ENCODE measurements at regions not wholly inside any gene's neighbourhood (a gene's known extent, or its start where the extent isn't known, plus 50 kb on each side); places are given as distances from the start of the nearest gene placed in this dataset.

DNA sequence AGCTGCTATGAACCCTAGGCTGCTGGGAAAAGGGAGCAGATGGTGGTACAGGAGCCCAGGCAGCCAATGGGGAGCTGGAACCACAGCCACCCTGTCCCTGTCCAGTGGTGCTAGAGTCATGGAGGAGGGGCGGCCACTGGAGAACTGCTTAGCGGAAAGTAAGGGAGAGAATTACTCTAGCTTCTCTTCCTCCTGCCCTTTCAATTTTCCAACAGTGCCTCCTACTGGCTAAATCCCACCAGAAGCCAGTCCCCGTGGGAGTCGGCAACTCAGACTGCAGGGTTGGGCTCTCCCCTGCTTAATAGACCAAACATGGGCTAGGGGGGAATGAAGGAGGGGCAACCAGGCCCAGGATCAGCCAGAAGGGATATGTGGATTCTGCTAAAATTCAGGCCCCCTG, 154.5 kb downstream of the ACTL8 start:
- Mint-ChIP-seq H3K4me3 (no peak overlapping the region), H3K27me3 (ENCODE audit: low read depth) (peaks cover 37% of the 10 kb centered on the region), H3K36me3 (ENCODE audit: insufficient read depth in 1 of 3, low read depth in 3 of 3) (no peaks in the 10 kb centered on the region), H3K27ac (no peak overlapping the region), H3K4me1 (peaks cover 4 to 18% of the 10 kb centered on the region in 2 experiments; a peak in 3 of 4 replicates), H3K9me3 (peaks cover 0 to 3% of the 10 kb centered on the region in 2 experiments; a peak in 1 of 5 replicates)
- Histone ChIP-seq H3K4me2 (ENCODE audit: insufficient read depth, insufficient read length, low read length) (no peak overlapping the region), H3K27ac (ENCODE audit: insufficient read length, low read depth, low read length) (no peak overlapping the region), H3K4ac (ENCODE audit: low read depth, low read length) (no peak overlapping the region), H3K56ac (ENCODE audit: insufficient read length, low read depth, low read length) (no peak overlapping the region), H4K20me1 (ENCODE audit: control insufficient read depth, insufficient read depth, insufficient read length) (no peaks in the 10 kb centered on the region), H2BK120ac (ENCODE audit: low read depth, low read length, poor library complexity, severe bottlenecking) (no peak overlapping the region), H4K91ac (ENCODE audit: insufficient read length, low read depth, low read length) (no peak overlapping the region), H2BK12ac (ENCODE audit: insufficient read length, low read depth, low read length) (no peak overlapping the region), H2BK5ac (ENCODE audit: insufficient read length, low read length) (no peak overlapping the region), H4K5ac (ENCODE audit: insufficient read length, low read depth, low read length) (no peak overlapping the region), H3K23me2 (ENCODE audit: insufficient read length, low read depth, low read length, poor library complexity, severe bottlenecking) (no peaks in the 10 kb centered on the region), H3K23ac (ENCODE audit: insufficient read length, low read depth, low read length) (no peak overlapping the region), H3K14ac (ENCODE audit: insufficient read depth, low read length) (no peak overlapping the region), H4K8ac (replicated peaks; ENCODE audit: insufficient read length, low read depth, low read length) (no peak overlapping the region), H3K27me3 (ENCODE audit: insufficient read depth, low read length) (no peaks in the 10 kb centered on the region), H2AK5ac (ENCODE audit: insufficient read length, low read length) (no peak overlapping the region), H2BK20ac (ENCODE audit: low read depth, low read length, poor library complexity, severe bottlenecking) (no peak overlapping the region), H3K4me1 (ENCODE audit: insufficient read depth, low read length) (no peaks in the 10 kb centered on the region; the same call in 1 of the 2 replicates), H3K9me3 (ENCODE audit: control insufficient read depth, low read depth, low read length) (no peaks in the 10 kb centered on the region), H3K18ac (ENCODE audit: insufficient read length, low read depth, low read length) (no peak overlapping the region), H2AFZ (ENCODE audit: low read length) (no peak overlapping the region), H3K9ac (ENCODE audit: extremely low read depth, insufficient read length, low read length) (no peak overlapping the region), H3K79me2 (ENCODE audit: insufficient read depth, low read length) (no peaks in the 10 kb centered on the region), H3K79me1 (ENCODE audit: insufficient read depth, low read depth, low read length, poor library complexity, severe bottlenecking) (no peaks in the 10 kb centered on the region), H2BK15ac (ENCODE audit: low read depth, low read length) (no peak overlapping the region), H3T11ph (ENCODE audit: low read length) (no peak overlapping the region)
- TF ChIP-seq, protein P1, sequence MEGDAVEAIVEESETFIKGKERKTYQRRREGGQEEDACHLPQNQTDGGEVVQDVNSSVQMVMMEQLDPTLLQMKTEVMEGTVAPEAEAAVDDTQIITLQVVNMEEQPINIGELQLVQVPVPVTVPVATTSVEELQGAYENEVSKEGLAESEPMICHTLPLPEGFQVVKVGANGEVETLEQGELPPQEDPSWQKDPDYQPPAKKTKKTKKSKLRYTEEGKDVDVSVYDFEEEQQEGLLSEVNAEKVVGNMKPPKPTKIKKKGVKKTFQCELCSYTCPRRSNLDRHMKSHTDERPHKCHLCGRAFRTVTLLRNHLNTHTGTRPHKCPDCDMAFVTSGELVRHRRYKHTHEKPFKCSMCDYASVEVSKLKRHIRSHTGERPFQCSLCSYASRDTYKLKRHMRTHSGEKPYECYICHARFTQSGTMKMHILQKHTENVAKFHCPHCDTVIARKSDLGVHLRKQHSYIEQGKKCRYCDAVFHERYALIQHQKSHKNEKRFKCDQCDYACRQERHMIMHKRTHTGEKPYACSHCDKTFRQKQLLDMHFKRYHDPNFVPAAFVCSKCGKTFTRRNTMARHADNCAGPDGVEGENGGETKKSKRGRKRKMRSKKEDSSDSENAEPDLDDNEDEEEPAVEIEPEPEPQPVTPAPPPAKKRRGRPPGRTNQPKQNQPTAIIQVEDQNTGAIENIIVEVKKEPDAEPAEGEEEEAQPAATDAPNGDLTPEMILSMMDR (conservative IDR thresholded peaks at IDR 0.05), result peak; percentile 79
- WGBS (ENCODE audit: extremely low coverage, insufficient read length, low lambda C conversion rate), result no CpG with 5 or more reads among the region's 4 CpGs
- peak; percentile 72 for DNase-seq

Measured in H9 (cell line).